Stimulated activated CD8-positive, alpha-beta memory T cell treated with anti-CD3 and anti-CD28 coated beads, Interleukin-2, amount 100 ng/mL, for 48 hours (primary cell): ENCODE measurements at regions not wholly inside any gene's neighbourhood (a gene's known extent, or its start where the extent isn't known, plus 50 kb on each side); places are given as distances from the start of the nearest gene placed in this dataset.
"Not testable (repeated sequence)": the region's sequence is repeated elsewhere in the genome, so short reads cannot be mapped to it uniquely, and the experiment has no call there.

Source experiments
- DNase-seq, 2 donors: peaks; one replicate each; pipeline ENCODE4 v3.0.0-alpha.2; 2020; ENCODE audit warnings: low read depth in 2 of 2

DNA sequence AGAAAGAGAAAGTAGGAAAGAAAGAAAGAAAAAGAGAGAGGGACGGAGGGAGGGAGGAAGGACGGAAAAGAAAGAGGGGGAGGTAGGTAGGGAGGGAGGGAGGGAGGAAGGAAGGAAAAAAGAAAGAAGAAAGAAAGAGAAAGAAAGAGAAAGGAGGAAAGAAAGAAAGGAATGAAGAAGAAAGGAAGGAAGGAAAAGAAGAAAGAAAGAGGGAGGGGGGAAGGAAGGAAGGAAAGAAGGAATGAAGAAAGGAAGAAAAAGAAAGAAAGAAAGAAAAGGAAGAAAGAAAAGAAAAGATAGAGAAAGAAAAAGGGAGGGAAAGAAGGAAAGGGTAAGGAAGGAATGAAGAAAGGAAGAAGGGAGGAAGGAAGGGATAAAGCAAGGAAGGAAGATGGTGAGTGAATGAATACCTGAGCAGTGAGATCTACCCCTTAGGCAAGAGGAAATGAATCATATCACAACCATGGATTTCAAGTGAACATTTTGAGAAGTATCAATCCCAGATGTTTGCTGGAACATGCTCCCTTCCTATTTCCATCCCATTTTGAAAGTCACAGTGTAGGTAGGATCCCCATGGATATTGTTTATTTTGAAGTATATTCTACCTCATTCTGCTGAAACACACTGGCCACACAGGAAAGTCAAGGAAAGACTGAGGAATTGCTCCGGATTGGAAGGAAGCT is 639.4 kb upstream of the TBX3 start:
- DNase-seq, result no peak

DNA sequence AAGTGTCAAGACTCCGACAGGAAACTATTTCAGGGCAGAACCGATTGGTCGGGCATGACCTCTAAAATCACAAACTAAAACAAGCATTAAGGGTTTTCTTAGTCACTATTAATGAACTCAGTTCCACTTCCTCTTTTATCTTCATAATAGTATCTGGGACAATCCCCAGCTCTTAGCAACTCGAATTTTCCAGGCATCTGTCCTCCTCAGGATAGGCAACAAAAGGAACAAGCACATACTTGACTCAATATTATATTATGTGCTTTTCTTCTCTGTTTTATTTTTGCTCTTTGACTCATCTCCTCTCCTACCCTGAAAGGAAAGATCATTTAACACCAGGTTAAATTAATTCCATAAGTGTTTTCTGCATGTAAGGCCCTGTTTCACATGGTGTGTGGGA is 638.3 kb upstream of the TBX3 start:
- no peak for DNase-seq

DNA sequence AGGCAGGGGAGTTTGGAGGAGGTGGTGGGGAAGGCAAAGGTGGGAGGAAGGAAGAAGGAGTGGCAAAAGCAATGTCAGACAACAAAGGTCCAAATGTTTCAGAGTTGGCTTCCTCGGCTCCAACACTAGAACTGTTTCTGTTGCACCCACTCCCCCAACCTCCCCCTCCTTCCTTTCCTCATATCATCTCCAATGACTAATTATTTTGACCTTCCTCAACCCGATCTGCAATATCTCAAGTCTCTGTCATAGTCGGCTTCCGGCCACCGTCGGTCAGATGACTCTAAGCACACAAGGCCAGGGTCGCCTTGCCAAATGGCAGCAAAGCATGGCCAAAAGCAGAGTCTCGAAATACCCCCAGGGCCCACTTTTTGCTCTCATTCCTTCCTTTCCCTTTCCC is 637.0 kb upstream of the TBX3 start:
- DNase-seq, result no peak

DNA sequence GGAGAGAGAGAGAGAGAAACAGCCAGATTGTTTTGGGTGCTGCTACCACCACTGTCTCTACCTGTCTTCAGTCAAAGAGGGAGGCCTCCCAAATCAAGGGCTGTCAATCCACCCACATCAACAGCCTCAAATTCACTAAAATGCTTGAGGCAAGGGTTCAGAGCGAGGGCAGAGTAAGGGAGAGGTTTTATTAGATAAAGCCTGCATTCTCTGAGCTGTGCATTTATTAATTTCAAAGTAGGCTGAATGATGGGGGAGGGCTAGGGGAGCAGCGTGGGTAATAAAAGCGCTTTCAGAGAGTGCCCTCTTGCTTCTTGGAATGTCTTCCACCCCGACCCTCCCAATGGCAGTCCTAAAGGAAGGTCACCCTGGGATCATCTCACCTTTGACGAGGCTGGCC is 636.5 kb upstream of the TBX3 start:
- no peak for DNase-seq

GRCh38 chr12:115319446-115320040 is 635.6 kb upstream of the TBX3 start:
- DNase-seq, result no peak

- no peak for DNase-seq
These were observed 630.0 kb upstream of the TBX3 start for GRCh38 chr12:115313929-115314328.

- no peak for DNase-seq
These were observed 628.9 kb upstream of the TBX3 start for GRCh38 chr12:115312901-115313300.

DNA sequence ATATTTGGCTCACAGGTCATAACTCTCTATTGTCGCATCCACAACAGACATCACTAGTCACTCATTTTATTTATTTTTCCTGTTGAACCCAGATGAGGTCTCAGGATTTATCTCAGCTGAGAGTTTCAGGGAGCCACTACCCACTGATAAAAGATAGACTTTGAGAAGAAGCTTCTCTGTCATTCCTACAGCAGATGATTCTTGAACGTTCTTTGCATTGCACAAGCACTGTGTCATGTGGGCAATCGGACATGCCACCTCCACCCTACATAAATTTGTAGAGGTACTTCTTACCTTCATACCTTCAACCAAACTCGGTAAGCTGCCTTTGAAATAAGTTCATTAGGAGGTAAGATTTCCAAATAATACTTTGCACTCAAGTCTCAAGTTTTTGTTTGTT is 627.9 kb upstream of the TBX3 start:
- DNase-seq, result no peak

DNA sequence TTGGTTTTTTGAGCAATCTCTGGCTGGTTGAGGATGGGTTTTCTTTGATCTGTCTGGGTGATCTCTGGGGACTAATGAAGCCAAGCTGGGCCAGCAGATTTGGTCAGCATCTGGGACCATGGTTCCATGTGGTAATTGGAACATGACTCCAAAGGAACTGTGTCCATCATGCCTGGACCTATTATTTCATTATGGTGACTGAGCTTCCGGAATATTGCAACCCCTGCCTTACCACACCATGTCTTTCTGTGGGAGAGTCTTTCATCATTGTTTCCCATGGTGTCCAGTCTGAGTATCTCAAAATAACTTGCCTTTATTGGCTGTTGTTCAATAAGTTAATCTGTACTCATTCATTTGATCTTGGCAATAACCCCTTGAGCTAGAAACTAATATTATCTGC is 624.9 kb upstream of the TBX3 start:
- DNase-seq, result no peak

GRCh38 chr12:115306380-115306779 is 622.4 kb upstream of the TBX3 start:
- DNase-seq, result no peak

- no peak for DNase-seq
These were observed 621.9 kb upstream of the TBX3 start for GRCh38 chr12:115305867-115306266.

- DNase-seq, result no peak
These were observed 621.3 kb upstream of the TBX3 start for GRCh38 chr12:115305275-115305674.

- DNase-seq, result no peak
These were observed 619.8 kb upstream of the TBX3 start for GRCh38 chr12:115303723-115304309.

DNA sequence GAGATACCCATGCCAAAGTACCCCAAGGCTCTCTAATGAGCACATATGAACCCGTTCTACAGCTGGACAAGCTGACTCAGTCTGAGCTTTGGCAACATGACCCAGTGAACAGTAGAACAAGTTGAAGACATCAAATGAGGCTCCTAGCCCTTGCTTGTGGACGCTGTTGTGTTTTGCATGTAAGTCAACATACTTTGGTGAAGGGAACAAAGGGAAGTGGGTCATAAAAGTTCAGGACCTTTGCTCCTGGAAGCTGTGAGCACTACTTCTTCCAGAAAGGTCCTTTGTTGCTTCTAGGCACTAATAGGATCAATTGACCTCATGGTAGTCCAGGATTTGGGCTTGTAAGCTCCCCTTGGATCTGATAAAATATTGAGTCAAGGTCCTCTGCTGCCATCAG is 613.5 kb upstream of the TBX3 start:
- no peak for DNase-seq

DNA sequence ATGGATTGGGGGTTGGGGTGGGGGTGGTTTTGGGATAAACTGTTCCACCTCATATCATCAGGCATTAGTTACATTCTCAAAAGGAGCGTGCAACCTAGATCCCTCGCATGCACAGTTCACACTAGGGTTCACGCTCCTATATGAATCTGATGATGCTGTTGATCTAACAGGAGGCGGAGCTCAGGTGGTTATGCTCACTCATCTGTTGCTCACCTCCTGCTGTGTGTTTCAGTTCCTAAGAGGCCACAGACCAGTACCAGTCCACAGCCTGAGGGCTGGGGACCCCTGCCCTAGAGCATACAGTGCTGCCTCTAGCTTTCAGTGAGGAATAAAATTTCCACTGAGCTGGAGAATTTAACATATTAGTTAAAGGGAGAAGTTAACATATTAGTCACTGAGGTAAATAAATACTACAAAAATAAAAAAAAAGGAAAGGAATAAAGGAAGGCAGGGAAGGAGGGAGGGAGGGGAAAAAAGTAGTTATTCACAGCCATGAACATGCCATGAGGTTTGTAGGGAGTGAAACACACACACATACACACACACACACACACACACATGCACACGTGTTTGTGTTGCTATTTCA is 612.7 kb upstream of the TBX3 start:
- no peak for DNase-seq

- DNase-seq, result no peak
These were observed 611.9 kb upstream of the TBX3 start for GRCh38 chr12:115295886-115296285.

GRCh38 chr12:115294453-115295133 is 610.6 kb upstream of the TBX3 start:
- no peak for DNase-seq

DNA sequence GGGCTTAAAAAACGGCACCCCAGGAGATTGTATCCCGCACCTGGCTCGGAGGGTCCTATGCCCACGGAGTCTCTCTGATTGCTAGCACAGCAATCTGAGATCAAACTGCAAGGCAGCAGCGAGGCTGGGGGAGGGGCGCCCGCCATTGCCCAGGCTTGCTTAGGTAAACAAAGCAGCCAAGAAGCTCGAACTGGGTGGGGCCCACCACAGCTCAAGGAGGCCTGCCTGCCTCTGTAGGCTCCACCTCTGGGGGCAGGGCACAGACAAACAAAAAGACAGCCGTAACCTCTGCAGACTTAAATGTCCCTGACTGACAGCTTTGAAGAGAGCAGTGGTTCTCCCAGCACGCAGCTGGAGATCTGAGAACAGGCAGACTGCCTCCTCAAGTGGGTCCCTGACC is 601.5 kb upstream of the TBX3 start:
- not testable (repeated sequence) for DNase-seq

- DNase-seq, result no peak
These were observed 589.5 kb upstream of the TBX3 start for GRCh38 chr12:115273456-115273855.

GRCh38 chr12:115268451-115268850 is 584.5 kb upstream of the TBX3 start:
- DNase-seq, result no peak

DNA sequence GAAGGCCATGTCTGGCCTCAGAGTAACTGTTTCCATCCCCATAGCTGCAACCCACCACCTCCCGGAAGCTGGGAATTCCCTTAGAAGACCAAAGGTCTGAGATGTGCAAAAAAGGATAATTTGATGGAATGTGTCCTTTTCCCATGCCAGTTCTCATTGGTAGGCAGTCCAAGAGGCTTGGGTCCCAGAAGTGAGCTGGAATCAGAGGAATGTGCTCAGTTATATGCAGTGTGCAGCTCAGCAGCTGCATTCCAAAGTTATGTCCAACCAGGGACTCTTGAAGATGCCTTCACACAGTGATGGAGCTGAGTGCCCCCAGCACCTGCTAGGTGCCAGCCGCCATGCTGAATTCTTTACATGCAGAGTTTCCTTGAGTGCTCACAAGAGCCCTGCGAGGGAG is 583.9 kb upstream of the TBX3 start:
- no peak for DNase-seq

DNA sequence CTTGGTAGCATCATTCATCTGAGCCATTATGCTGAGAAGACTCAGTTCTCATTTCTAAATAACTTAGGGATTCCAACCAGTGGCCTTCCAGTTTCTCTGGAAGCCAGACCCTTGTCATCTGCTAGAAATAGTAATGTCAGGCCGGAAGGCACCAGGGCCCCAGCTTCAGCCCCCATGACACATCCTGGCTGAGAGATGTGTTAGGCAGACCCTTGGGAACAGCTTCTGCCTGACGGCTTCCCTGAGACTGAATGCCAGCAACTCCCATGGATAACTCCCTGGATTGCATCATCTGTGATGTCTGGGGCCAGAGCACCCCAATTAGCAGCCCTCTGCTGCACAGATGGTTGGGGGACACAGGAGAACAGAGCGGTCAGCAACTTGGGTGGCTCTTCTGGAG is 583.5 kb upstream of the TBX3 start:
- DNase-seq, result no peak

DNA sequence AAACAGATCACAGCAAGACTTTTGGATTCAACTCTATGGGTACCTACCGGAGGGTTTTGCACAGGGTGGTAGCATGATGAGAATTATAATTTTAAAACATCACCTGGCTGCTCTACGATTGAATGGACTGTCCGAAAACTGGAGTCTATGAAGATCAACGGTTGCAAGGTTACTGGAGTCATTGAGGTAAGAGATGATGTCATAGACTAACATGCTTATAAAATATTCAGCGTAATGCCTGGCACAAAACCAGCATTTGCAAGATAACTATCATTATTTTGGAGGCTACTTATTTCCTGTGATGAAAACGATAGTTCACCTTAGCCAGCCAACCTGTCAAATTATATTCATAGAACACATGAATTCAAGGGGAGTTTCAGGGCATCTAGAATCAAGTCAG is 580.6 kb upstream of the TBX3 start:
- no peak for DNase-seq
